AG04450 (cell line): ENCODE measurements at regions not wholly inside any gene's neighbourhood (a gene's known extent, or its start where the extent isn't known, plus 50 kb on each side); places are given as distances from the start of the nearest gene placed in this dataset.

Experiments used
- CTCF ChIA-PET: fragments of 300-600, 350-600 bp; formaldehyde crosslinking; extraction: SDS; loops from one replicate; lab custom pipeline; 2022; ENCODE audit warnings: antibody characterized with exemption, inconsistent platforms; lab: Charles Lee
- POLR2A ChIA-PET: fragments of 350-600 bp; formaldehyde crosslinking; extraction: SDS; loops from one replicate; lab custom pipeline; 2021; ENCODE audit warnings: antibody characterized with exemption, inconsistent platforms; lab: Yijun Ruan, JAX
- DNase-seq: peaks from one replicate; pipeline ENCODE4 v3.0.0-alpha.2; 2011; ENCODE audit warnings: low read depth, low spot score
- H3K27ac ChIP-seq: one replicate; pipeline ENCODE4 v1.5.1; 2012; ENCODE audit warnings: low read depth, low read length, control low read depth
- H3K27me3 ChIP-seq: one replicate; pipeline ENCODE4 v1.6.0; 2012; ENCODE audit warnings: low read length; ENCODE audit not compliant: control insufficient read depth, insufficient read depth
- H3K4me3 ChIP-seq: 2 replicates; pipeline ENCODE4 v1.5.1; 2011; ENCODE audit warnings: mild to moderate bottlenecking, low read depth, low read length, control low read depth
- H3K9me3 ChIP-seq: 2 replicates; pipeline ENCODE4 v1.5.1; 2012; ENCODE audit warnings: low read length; ENCODE audit not compliant: control insufficient read depth, insufficient read depth
- TF ChIP-seq, protein P1 (sequence below): IDR thresholded peaks from 2 replicates; pipeline ENCODE4 v1.5.1; 2011; ENCODE audit warnings: low read depth, low read length, control low read depth, inconsistent platforms

DNA sequence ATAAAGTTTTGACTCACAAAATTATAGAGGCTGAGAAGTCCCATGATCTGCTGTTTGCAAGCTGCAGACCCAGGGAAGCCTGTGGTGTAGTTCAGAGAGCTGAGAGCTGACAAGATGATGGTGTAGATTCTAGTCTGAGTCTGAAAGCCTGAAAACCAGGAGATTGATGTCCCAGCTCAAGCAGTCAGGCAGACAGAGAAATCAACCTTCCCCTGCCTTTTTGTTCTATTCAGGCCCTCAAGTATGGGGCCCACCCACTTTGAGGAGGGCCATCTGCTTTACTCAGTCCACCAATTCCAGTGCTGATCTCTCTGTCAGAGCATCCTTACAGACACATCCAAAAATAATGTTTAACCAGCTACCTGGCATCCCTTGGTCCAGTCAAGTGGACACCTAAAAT lies 479.6 kb downstream of the STK39 start:
- Histone ChIP-seq H3K9me3 (no peaks in the 10 kb centered on the region), H3K4me3 (no peak overlapping the region), H3K27me3 (no peaks in the 10 kb centered on the region), H3K27ac (no peak overlapping the region)
- no peak for DNase-seq
- ChIA-PET CTCF (no interaction called here), POLR2A (no interaction called here)
- TF ChIP-seq, protein P1, sequence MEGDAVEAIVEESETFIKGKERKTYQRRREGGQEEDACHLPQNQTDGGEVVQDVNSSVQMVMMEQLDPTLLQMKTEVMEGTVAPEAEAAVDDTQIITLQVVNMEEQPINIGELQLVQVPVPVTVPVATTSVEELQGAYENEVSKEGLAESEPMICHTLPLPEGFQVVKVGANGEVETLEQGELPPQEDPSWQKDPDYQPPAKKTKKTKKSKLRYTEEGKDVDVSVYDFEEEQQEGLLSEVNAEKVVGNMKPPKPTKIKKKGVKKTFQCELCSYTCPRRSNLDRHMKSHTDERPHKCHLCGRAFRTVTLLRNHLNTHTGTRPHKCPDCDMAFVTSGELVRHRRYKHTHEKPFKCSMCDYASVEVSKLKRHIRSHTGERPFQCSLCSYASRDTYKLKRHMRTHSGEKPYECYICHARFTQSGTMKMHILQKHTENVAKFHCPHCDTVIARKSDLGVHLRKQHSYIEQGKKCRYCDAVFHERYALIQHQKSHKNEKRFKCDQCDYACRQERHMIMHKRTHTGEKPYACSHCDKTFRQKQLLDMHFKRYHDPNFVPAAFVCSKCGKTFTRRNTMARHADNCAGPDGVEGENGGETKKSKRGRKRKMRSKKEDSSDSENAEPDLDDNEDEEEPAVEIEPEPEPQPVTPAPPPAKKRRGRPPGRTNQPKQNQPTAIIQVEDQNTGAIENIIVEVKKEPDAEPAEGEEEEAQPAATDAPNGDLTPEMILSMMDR = no peak

DNA sequence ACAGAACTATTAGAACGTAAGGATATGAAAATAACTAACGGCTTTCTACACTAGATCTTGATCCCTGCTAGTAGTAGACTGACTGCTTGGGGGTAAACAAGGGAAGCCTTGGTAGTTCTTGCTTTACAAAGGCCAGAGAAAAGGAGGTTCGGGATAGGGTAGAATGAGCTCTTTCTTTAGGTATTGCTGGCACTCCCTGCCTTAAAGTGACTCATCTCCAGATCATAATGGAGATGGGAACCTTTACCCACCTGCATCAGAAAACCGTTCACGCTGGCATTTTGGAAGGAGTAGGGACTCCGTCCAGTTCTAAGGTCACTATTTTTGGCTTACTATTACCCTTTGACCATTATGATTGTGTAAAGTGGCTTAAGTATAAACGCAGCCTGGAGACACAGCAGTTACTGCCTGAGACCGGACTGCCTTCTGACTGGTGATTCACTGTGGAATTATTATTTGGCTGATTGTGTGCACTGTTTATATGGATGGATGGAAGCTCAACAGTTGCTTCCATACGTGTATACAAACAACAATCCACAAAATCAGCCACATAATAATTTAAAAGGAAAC lies 482.5 kb downstream of the STK39 start:
- Histone ChIP-seq H3K27ac (no peak overlapping the region), H3K27me3 (no peaks in the 10 kb centered on the region), H3K9me3 (no peaks in the 10 kb centered on the region), H3K4me3 (no peak overlapping the region)
- ChIA-PET POLR2A (no interaction called here), CTCF (no interaction called here)
- TF ChIP-seq, protein P1 = no peak
- no peak for DNase-seq

DNA sequence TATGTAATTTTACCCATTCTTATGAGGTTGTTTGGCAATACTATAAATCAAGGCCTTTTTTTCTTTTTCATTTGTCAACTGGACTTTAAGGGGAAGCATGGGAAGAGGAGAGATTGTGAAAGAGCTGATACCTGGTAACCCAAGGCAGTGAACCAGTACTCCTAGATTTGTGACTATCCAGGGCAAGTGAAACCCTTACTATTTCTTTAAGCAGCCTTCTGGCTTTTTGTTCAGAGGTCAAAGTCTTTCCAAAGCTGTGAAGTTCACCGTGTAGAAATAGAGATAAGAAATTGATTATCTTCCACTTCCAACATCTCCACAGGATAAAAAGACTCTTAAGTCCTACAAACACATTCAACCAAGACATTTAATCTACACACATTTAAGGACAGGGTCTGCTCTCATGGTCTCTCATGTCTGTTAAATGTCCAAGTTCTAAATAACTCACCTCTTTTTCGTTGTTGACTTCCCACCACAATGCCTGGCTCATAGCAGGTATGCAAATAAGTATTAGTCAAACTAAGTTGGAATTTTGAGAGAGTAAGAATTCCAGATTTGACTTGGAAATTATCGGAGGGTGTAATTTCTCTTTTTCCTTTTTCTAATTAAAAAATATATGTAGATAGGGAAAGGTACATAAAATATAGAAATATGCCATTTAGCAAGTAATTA lies 485.8 kb downstream of the STK39 start:
- DNase-seq = no peak
- CTCF ChIA-PET = interaction anchor here (0.6 kb wide), 1 partner anchor 357 kb away, joined by 3 read pairs; no protein-coding TSS in a partner anchor
- TF ChIP-seq, protein P1 = no peak
- no peak overlapping the region for H3K4me3 ChIP-seq
- H3K27me3 ChIP-seq = no peaks in the 10 kb centered on the region
- H3K9me3 ChIP-seq = no peaks in the 10 kb centered on the region
- no peak overlapping the region for H3K27ac ChIP-seq
- POLR2A ChIA-PET = no interaction called here

DNA sequence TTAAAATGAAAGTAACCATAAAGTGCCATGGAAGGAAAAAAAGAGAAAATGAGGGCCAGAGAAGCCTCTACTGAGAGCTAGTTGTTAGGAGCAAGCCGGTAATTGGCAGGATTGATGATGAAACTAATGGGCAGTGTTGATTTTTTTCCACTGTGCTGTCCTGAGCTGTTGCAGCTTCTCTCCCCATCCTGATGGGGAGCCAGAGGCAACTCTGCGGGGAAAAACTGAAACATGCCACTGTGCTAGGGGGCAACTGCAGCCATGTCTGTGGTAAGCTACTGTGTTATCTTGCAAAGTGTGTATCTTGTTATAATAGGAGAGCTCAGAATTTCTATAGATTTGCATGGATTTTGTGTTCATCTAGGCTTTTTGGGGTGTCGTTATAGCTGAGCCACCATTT lies 487.9 kb downstream of the STK39 start:
- CTCF ChIA-PET = interaction anchor here (0.9 to 1.3 kb wide), 2 partner anchors 233 to 359 kb away, joined by 4 to 6 read pairs; no protein-coding TSS in a partner anchor
- no peaks in the 10 kb centered on the region for H3K9me3 ChIP-seq
- DNase-seq = no peak
- POLR2A ChIA-PET = no interaction called here
- H3K27ac ChIP-seq = no peak overlapping the region
- no peaks in the 10 kb centered on the region for H3K27me3 ChIP-seq
- no peak overlapping the region for H3K4me3 ChIP-seq
- TF ChIP-seq, protein P1 = no peak

DNA sequence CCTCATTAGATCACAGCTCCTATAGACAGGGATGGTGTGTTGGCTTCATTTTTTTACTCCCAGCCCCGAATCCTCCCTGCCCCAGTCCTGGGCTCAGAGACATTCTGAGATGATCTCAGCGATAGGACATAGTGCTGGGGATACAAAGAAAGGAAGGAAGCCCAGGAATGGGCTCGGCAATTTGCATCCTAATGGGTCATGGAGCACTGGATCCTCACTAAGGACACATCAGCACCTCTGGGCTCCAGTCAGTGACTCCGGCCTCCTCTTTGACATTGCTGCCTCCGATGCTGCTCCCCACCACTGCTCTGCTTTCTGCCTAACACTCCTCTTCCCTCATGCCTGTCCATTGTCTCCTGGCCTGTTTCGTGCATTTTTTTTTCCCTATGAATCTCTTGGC lies 489.1 kb downstream of the STK39 start:
- ChIA-PET CTCF (no interaction called here), POLR2A (no interaction called here)
- Histone ChIP-seq H3K9me3 (no peaks in the 10 kb centered on the region), H3K4me3 (no peak overlapping the region), H3K27me3 (no peaks in the 10 kb centered on the region), H3K27ac (peak overlapping the region; percentile 31)
- DNase-seq = no peak
- TF ChIP-seq, protein P1 = no peak
